ENCODE measurements at regions not wholly inside any gene's neighbourhood (a gene's known extent, or its start where the extent isn't known, plus 50 kb on each side); places are given as distances from the start of the nearest gene placed in this dataset.

- DNase-seq (ENCODE audit: low spot score): no peak
Measured at GRCh38 chr20:60430516-60431001, 472.3 kb downstream of the CDH26 start.

GRCh38 chr20:60431349-60431748, 473.1 kb downstream of the CDH26 start:
- DNase-seq (ENCODE audit: low spot score): no peak

- no peak for DNase-seq (ENCODE audit: low spot score)
Measured at GRCh38 chr20:60437418-60437817, 479.2 kb downstream of the CDH26 start.

- DNase-seq (ENCODE audit: low spot score): no peak
Measured at GRCh38 chr20:60446267-60447111, 488.3 kb downstream of the CDH26 start.

GRCh38 chr20:60447703-60448102, 489.5 kb downstream of the CDH26 start:
- no peak for DNase-seq (ENCODE audit: low spot score)

GRCh38 chr20:60453388-60454246, 495.4 kb downstream of the CDH26 start:
- no peak for DNase-seq (ENCODE audit: low spot score)

- no peak for DNase-seq (ENCODE audit: low spot score)
Measured at GRCh38 chr20:60454491-60454890, 496.3 kb downstream of the CDH26 start.

- DNase-seq (ENCODE audit: low spot score): no peak
Measured at GRCh38 chr20:60455272-60455671, 497.0 kb downstream of the CDH26 start.

GRCh38 chr20:60459212-60459611, 501.0 kb downstream of the CDH26 start:
- DNase-seq (ENCODE audit: low spot score): no peak

GRCh38 chr20:60461993-60462392, 503.8 kb downstream of the CDH26 start:
- no peak for DNase-seq (ENCODE audit: low spot score)

GRCh38 chr20:60463798-60464197, 505.6 kb downstream of the CDH26 start:
- DNase-seq (ENCODE audit: low spot score): no peak

- no peak for DNase-seq (ENCODE audit: low spot score)
Measured at GRCh38 chr20:60465439-60465838, 507.2 kb downstream of the CDH26 start.

GRCh38 chr20:60465993-60466686, 507.9 kb downstream of the CDH26 start:
- no peak for DNase-seq (ENCODE audit: low spot score)

GRCh38 chr20:60466687-60467022, 508.4 kb downstream of the CDH26 start:
- no peak for DNase-seq (ENCODE audit: low spot score)

GRCh38 chr20:60467078-60467477, 508.9 kb downstream of the CDH26 start:
- no peak for DNase-seq (ENCODE audit: low spot score)

- DNase-seq (ENCODE audit: low spot score): no peak
Measured at GRCh38 chr20:60467771-60468170, 509.5 kb downstream of the CDH26 start.

GRCh38 chr20:60469829-60470228, 511.6 kb downstream of the CDH26 start:
- DNase-seq (ENCODE audit: low spot score): no peak

GRCh38 chr20:60470366-60470765, 512.1 kb downstream of the CDH26 start:
- no peak for DNase-seq (ENCODE audit: low spot score)

GRCh38 chr20:60473211-60473610, 515.0 kb downstream of the CDH26 start:
- no peak for DNase-seq (ENCODE audit: low spot score)

- DNase-seq (ENCODE audit: low spot score): no peak
Measured at GRCh38 chr20:60474385-60474910, 516.2 kb downstream of the CDH26 start.

- no peak for DNase-seq (ENCODE audit: low spot score)
Measured at GRCh38 chr20:60476045-60476444, 517.8 kb downstream of the CDH26 start.

GRCh38 chr20:60477958-60478357, 519.7 kb downstream of the CDH26 start:
- no peak for DNase-seq (ENCODE audit: low spot score)
